ENCODE measurements at regions not wholly inside any gene's neighbourhood (a gene's known extent, or its start where the extent isn't known, plus 50 kb on each side); places are given as distances from the start of the nearest gene placed in this dataset.

GRCh38 chr7:91582799-91583477, 297.6 kb downstream of the MTERF1 start:
- no peaks in the 10 kb centered on the region for H3K27me3 ChIP-seq
- no peak overlapping the region for H3K4me3 ChIP-seq
- H3K27ac ChIP-seq = no peak overlapping the region
- TF ChIP-seq, protein P1, sequence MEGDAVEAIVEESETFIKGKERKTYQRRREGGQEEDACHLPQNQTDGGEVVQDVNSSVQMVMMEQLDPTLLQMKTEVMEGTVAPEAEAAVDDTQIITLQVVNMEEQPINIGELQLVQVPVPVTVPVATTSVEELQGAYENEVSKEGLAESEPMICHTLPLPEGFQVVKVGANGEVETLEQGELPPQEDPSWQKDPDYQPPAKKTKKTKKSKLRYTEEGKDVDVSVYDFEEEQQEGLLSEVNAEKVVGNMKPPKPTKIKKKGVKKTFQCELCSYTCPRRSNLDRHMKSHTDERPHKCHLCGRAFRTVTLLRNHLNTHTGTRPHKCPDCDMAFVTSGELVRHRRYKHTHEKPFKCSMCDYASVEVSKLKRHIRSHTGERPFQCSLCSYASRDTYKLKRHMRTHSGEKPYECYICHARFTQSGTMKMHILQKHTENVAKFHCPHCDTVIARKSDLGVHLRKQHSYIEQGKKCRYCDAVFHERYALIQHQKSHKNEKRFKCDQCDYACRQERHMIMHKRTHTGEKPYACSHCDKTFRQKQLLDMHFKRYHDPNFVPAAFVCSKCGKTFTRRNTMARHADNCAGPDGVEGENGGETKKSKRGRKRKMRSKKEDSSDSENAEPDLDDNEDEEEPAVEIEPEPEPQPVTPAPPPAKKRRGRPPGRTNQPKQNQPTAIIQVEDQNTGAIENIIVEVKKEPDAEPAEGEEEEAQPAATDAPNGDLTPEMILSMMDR (IDR thresholded peaks at IDR 0.05; ENCODE audit: low read depth, low read length) = no peak
- no peaks in the 10 kb centered on the region for H3K36me3 ChIP-seq
- no peak for DNase-seq (ENCODE audit: low read depth in 1 of 2, low spot score in 1 of 2)
- H3K9me3 ChIP-seq (ENCODE audit: low read depth) = no peaks in the 10 kb centered on the region
- H3K4me1 ChIP-seq (ENCODE audit: low read depth) = no peaks in the 10 kb centered on the region

DNA sequence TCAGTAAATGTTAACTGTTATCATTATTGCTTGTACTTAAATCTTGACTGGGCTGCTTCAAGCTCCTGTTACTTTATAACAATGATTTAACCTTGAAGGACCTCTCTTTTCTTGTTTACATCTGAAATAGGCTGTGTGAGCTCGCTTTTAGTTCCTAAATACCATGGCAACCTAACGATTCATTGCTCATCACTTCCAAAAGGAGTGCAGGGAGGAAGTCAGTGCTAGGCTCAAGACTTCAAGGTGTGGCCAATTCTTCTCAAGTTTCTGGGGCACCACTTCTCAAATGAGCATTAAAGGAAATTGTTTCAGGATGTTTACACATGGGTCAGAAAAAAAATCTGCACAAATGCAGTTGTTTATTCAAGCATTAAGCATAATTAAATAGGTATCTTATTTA, 284.2 kb downstream of the MTERF1 start:
- TF ChIP-seq, protein P1 (IDR thresholded peaks at IDR 0.05; ENCODE audit: low read depth, low read length) = no peak
- Histone ChIP-seq H3K9me3 (ENCODE audit: low read depth) (no peaks in the 10 kb centered on the region), H3K4me1 (ENCODE audit: low read depth) (no peaks in the 10 kb centered on the region), H3K27me3 (no peaks in the 10 kb centered on the region), H3K27ac (no peak overlapping the region), H3K4me3 (no peak overlapping the region), H3K36me3 (no peaks in the 10 kb centered on the region)
- DNase-seq (ENCODE audit: low read depth in 1 of 2, low spot score in 1 of 2) = no peak

- TF ChIP-seq, protein P1 (IDR thresholded peaks at IDR 0.05; ENCODE audit: low read depth, low read length) = no peak
- DNase-seq (ENCODE audit: low read depth in 1 of 2, low spot score in 1 of 2) = no peak
- Histone ChIP-seq H3K4me3 (no peak overlapping the region), H3K4me1 (ENCODE audit: low read depth) (no peaks in the 10 kb centered on the region), H3K27ac (no peak overlapping the region), H3K36me3 (no peaks in the 10 kb centered on the region), H3K9me3 (ENCODE audit: low read depth) (no peaks in the 10 kb centered on the region), H3K27me3 (no peaks in the 10 kb centered on the region)
These were observed 281.7 kb downstream of the MTERF1 start for GRCh38 chr7:91598791-91599190.

GRCh38 chr7:91600112-91600511, 280.4 kb downstream of the MTERF1 start:
- no peak for DNase-seq (ENCODE audit: low read depth in 1 of 2, low spot score in 1 of 2)
- Histone ChIP-seq H3K36me3 (no peaks in the 10 kb centered on the region), H3K4me1 (ENCODE audit: low read depth) (no peaks in the 10 kb centered on the region), H3K27me3 (no peaks in the 10 kb centered on the region), H3K27ac (no peak overlapping the region), H3K9me3 (ENCODE audit: low read depth) (no peaks in the 10 kb centered on the region), H3K4me3 (no peak overlapping the region)
- TF ChIP-seq, protein P1 (IDR thresholded peaks at IDR 0.05; ENCODE audit: low read depth, low read length) = no peak

DNA sequence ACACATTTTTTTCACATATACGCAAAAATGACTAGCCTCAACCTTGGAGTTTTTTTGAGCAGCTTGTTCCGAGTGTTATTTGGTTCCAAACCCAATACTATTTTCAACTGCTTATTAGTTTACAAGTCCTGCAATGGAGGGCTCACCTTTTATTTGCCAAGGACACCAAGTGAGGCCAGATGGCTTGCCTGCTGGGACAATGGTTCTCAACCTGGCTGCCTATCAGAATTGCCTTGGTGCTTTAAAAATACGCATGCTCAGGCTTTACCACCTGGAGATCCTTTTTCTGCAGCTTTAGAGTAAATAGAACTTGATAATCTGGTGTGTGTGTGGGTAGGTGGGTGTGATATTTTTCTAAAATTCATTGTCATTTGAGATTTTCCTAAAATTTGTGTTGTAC, 276.8 kb downstream of the MTERF1 start:
- no peaks in the 10 kb centered on the region for H3K36me3 ChIP-seq
- TF ChIP-seq, protein P1 (IDR thresholded peaks at IDR 0.05; ENCODE audit: low read depth, low read length) = no peak
- no peak overlapping the region for H3K4me3 ChIP-seq
- no peaks in the 10 kb centered on the region for H3K9me3 ChIP-seq (ENCODE audit: low read depth)
- no peak overlapping the region for H3K27ac ChIP-seq
- DNase-seq (ENCODE audit: low read depth in 1 of 2, low spot score in 1 of 2) = no peak
- H3K27me3 ChIP-seq = no peaks in the 10 kb centered on the region
- no peaks in the 10 kb centered on the region for H3K4me1 ChIP-seq (ENCODE audit: low read depth)
